ENCODE measurements at regions not wholly inside any gene's neighbourhood (a gene's known extent, or its start where the extent isn't known, plus 50 kb on each side); places are given as distances from the start of the nearest gene placed in this dataset.
"Not testable (repeated sequence)": the region's sequence is repeated elsewhere in the genome, so short reads cannot be mapped to it uniquely, and the experiment has no call there.

DNA sequence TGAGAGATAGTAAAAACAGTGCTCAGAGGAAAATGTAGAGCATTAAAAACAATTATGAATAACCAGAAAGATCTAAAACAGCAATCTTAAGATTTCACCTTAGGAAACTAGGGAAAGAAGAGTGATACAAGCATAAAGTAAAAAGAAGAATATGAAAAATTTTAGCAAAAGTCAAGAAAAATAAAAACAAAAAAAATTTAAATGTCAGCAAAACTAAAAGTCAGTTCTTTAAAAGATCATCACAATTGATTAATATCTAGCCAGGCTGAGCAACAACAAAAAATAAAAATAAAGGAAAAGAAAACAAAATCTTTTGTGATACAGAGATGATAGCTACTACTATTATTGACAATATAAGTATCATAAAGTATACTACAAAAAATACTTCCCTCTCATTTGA, 1088.1 kb upstream of the EDIL3 start:
- no peak overlapping the region for H3K27ac ChIP-seq (ENCODE audit: low read length)
- ChIA-PET POLR2A (no interaction called here), CTCF (no interaction called here)
- H3K4me1 ChIP-seq (ENCODE audit: control insufficient read depth, insufficient read depth, low read length): no peaks in the 10 kb centered on the region
- DNase-seq (ENCODE audit: low read depth, low spot score): no peak
- intact Hi-C loops (cut with micrococcal nuclease; ENCODE audit: unreplicated experiment): no loop called here
- no peaks in the 10 kb centered on the region for H3K27me3 ChIP-seq (ENCODE audit: control insufficient read depth, insufficient read depth, low read length)
- no peaks in the 10 kb centered on the region; the same call in 1 of the 2 replicates for H3K36me3 ChIP-seq (ENCODE audit: control insufficient read depth, insufficient read depth, low read length)
- no TSS peak for BruUV-seq (replicated peaks)
- in situ Hi-C loops (cut with HindIII; ENCODE audit: low pct_unique_long_range_greater_than_20kb, low sequenced_read_pairs): no loop called here
- no peak for ATAC-seq
- TF ChIP-seq REST (IDR thresholded peaks at IDR 0.05; ENCODE audit: insufficient read depth in 1 of 2, low read depth in 2 of 2, low read length in 1 of 2) (no peak), CTCF (IDR thresholded peaks at IDR 0.05) (no peak), TCF7L2 (IDR thresholded peaks at IDR 0.05; ENCODE audit: low read depth, low read length) (no peak), SIN3A (IDR thresholded peaks at IDR 0.05; ENCODE audit: borderline replicate concordance, insufficient read depth, low read depth, low read length) (no peak), POLR2AphosphoS5 (IDR thresholded peaks at IDR 0.05; ENCODE audit: low read depth, low read length) (no peak)
- no peak overlapping the region for H3K4me3 ChIP-seq (ENCODE audit: low read depth in 2 of 2, low read length in 2 of 2)
- H3K9me3 ChIP-seq (ENCODE audit: control insufficient read depth, insufficient read depth, low read depth, low read length): no peaks in the 10 kb centered on the region; the same call in 1 of the 2 replicates

GRCh38 chr5:85475151-85475550, 1090.5 kb upstream of the EDIL3 start:
- H3K4me3 ChIP-seq (ENCODE audit: low read depth in 2 of 2, low read length in 2 of 2); in situ Hi-C loops (cut with HindIII; ENCODE audit: low pct_unique_long_range_greater_than_20kb, low sequenced_read_pairs); POLR2A ChIA-PET; CTCF ChIA-PET; H3K4me1 ChIP-seq (ENCODE audit: control insufficient read depth, insufficient read depth, low read length); DNase-seq (ENCODE audit: low read depth, low spot score); ATAC-seq; H3K9me3 ChIP-seq (ENCODE audit: control insufficient read depth, insufficient read depth, low read depth, low read length); H3K27ac ChIP-seq (ENCODE audit: low read length); intact Hi-C loops (cut with micrococcal nuclease; ENCODE audit: unreplicated experiment); H3K27me3 ChIP-seq (ENCODE audit: control insufficient read depth, insufficient read depth, low read length); H3K36me3 ChIP-seq (ENCODE audit: control insufficient read depth, insufficient read depth, low read length); BruUV-seq (replicated peaks): not testable (repeated sequence)

DNA sequence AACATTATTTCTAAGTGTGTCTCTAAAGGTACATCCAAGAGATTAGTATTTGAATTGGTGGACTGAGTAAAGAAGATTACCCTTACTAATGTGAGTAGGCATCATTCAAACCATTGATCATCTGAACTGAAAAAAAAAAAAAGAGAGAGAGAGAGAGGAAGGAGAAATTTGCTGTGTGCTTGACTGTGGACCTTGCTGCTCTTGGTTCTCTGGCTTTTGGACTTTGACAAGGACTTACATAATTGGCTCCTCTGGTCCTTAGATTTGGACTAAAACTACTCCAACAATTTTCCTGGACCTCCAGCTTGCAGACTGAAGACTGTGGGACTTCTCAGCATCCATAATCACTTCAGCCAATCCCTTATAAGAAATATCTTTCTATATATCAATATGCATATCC, 1091.9 kb upstream of the EDIL3 start:
- H3K4me3 ChIP-seq (ENCODE audit: low read depth in 2 of 2, low read length in 2 of 2): no peak overlapping the region
- in situ Hi-C loops (cut with HindIII; ENCODE audit: low pct_unique_long_range_greater_than_20kb, low sequenced_read_pairs) (no loop called here), intact Hi-C loops (cut with micrococcal nuclease; ENCODE audit: unreplicated experiment) (no loop called here)
- no peaks in the 10 kb centered on the region; the same call in 1 of the 2 replicates for H3K36me3 ChIP-seq (ENCODE audit: control insufficient read depth, insufficient read depth, low read length)
- ATAC-seq (no peak), DNase-seq (ENCODE audit: low read depth, low spot score) (no peak)
- H3K27me3 ChIP-seq (ENCODE audit: control insufficient read depth, insufficient read depth, low read length): no peaks in the 10 kb centered on the region
- H3K4me1 ChIP-seq (ENCODE audit: control insufficient read depth, insufficient read depth, low read length): no peaks in the 10 kb centered on the region
- ChIA-PET CTCF (no interaction called here), POLR2A (no interaction called here)
- H3K9me3 ChIP-seq (ENCODE audit: control insufficient read depth, insufficient read depth, low read depth, low read length): no peaks in the 10 kb centered on the region
- no peak overlapping the region for H3K27ac ChIP-seq (ENCODE audit: low read length)
- BruUV-seq (replicated peaks): no TSS peak
- TF ChIP-seq SIN3A (IDR thresholded peaks at IDR 0.05; ENCODE audit: borderline replicate concordance, insufficient read depth, low read depth, low read length): no peak
- no peak for TF ChIP-seq POLR2AphosphoS5 (IDR thresholded peaks at IDR 0.05; ENCODE audit: low read depth, low read length)
- no peak for TF ChIP-seq TCF7L2 (IDR thresholded peaks at IDR 0.05; ENCODE audit: low read depth, low read length)
- no peak for TF ChIP-seq REST (IDR thresholded peaks at IDR 0.05; ENCODE audit: insufficient read depth in 1 of 2, low read depth in 2 of 2, low read length in 1 of 2)
- TF ChIP-seq CTCF (IDR thresholded peaks at IDR 0.05): no peak

Measured in Panc1 (cell line).